ENCODE measurements at regions not wholly inside any gene's neighbourhood (a gene's known extent, or its start where the extent isn't known, plus 50 kb on each side); places are given as distances from the start of the nearest gene placed in this dataset.

- Histone ChIP-seq H3K27ac (no peak overlapping the region), H3K4me1 (no peaks in the 10 kb centered on the region), H3K4me3 (no peak overlapping the region), H3K9me3 (no peaks in the 10 kb centered on the region), H3K27me3 (no peaks in the 10 kb centered on the region), H3K36me3 (ENCODE audit: low read depth, missing control alignments) (no peaks in the 10 kb centered on the region)
- WGBS, 2 donors, result 55 to 62% methylated on average over 8 of the region's 8 CpGs
- no peak for TF ChIP-seq CTCF (IDR thresholded peaks at IDR 0.05)
- TF ChIP-seq POLR2A (IDR thresholded peaks at IDR 0.05), result no peak
- intact Hi-C loops (cut with DNase I; ENCODE audit: low total_unique reads), result no loop called here
- DNase-seq, result no peak
Measured at GRCh38 chr10:131560166-131560565, 248.6 kb upstream of the TCERG1L start.

GRCh38 chr10:131560706-131561355, 249.3 kb upstream of the TCERG1L start:
- Histone ChIP-seq H3K4me1 (no peaks in the 10 kb centered on the region), H3K27me3 (no peaks in the 10 kb centered on the region), H3K36me3 (ENCODE audit: low read depth, missing control alignments) (no peaks in the 10 kb centered on the region), H3K27ac (no peak overlapping the region), H3K4me3 (no peak overlapping the region), H3K9me3 (no peaks in the 10 kb centered on the region)
- intact Hi-C loops (cut with DNase I; ENCODE audit: low total_unique reads), result no loop called here
- TF ChIP-seq POLR2A (IDR thresholded peaks at IDR 0.05), result no peak
- TF ChIP-seq CTCF (IDR thresholded peaks at IDR 0.05), result no peak
- no peak for DNase-seq
- 75 to 79% methylated on average over 14 to 15 of the region's 15 CpGs for WGBS, 2 donors

GRCh38 chr10:131561897-131562296, 250.4 kb upstream of the TCERG1L start:
- TF ChIP-seq POLR2A (IDR thresholded peaks at IDR 0.05) (no peak), CTCF (IDR thresholded peaks at IDR 0.05) (no peak)
- WGBS, 2 donors, result 87 to 89% methylated on average over 5 of the region's 5 CpGs
- intact Hi-C loops (cut with DNase I; ENCODE audit: low total_unique reads), result no loop called here
- Histone ChIP-seq H3K4me1 (no peaks in the 10 kb centered on the region), H3K9me3 (no peaks in the 10 kb centered on the region), H3K27ac (no peak overlapping the region), H3K36me3 (ENCODE audit: low read depth, missing control alignments) (no peaks in the 10 kb centered on the region), H3K27me3 (no peaks in the 10 kb centered on the region), H3K4me3 (no peak overlapping the region)
- no peak for DNase-seq

- Histone ChIP-seq H3K4me1 (no peaks in the 10 kb centered on the region), H3K27me3 (no peaks in the 10 kb centered on the region), H3K4me3 (no peak overlapping the region), H3K36me3 (ENCODE audit: low read depth, missing control alignments) (no peaks in the 10 kb centered on the region), H3K27ac (no peak overlapping the region), H3K9me3 (no peaks in the 10 kb centered on the region)
- WGBS, 2 donors, result 79 to 84% methylated on average over 2 of the region's 2 CpGs
- intact Hi-C loops (cut with DNase I; ENCODE audit: low total_unique reads), result no loop called here
- TF ChIP-seq POLR2A (IDR thresholded peaks at IDR 0.05), result no peak
- no peak for TF ChIP-seq CTCF (IDR thresholded peaks at IDR 0.05)
- DNase-seq, result no peak
Measured at GRCh38 chr10:131563411-131563810, 251.9 kb upstream of the TCERG1L start.

Measured in testis (tissue), 2 donors.